HepG2 (cell line): ENCODE measurements at regions not wholly inside any gene's neighbourhood (a gene's known extent, or its start where the extent isn't known, plus 50 kb on each side); places are given as distances from the start of the nearest gene placed in this dataset.
"Not testable (repeated sequence)": the region's sequence is repeated elsewhere in the genome, so short reads cannot be mapped to it uniquely, and the experiment has no call there.

Experiments used
- MAFG ChIP-seq: sonication (generic); formaldehyde crosslinking; IDR thresholded peaks from 2 replicates; pipeline ENCODE4 v1.5.1; 2020; ENCODE audit warnings: mild to moderate bottlenecking, missing genetic modification reagents
- TF ChIP-seq, protein P1 (sequence below): sonication (generic); formaldehyde crosslinking; IDR thresholded peaks from 2 replicates; pipeline ENCODE4 v1.4.0; 2020; ENCODE audit warnings: missing genetic modification reagents, borderline replicate concordance
- TF ChIP-seq, protein P2 (sequence below): sonication (generic); formaldehyde crosslinking; IDR thresholded peaks from 2 replicates; pipeline ENCODE4 v1.5.0; 2020; ENCODE audit warnings: mild to moderate bottlenecking, missing genetic modification reagents, moderate library complexity

DNA sequence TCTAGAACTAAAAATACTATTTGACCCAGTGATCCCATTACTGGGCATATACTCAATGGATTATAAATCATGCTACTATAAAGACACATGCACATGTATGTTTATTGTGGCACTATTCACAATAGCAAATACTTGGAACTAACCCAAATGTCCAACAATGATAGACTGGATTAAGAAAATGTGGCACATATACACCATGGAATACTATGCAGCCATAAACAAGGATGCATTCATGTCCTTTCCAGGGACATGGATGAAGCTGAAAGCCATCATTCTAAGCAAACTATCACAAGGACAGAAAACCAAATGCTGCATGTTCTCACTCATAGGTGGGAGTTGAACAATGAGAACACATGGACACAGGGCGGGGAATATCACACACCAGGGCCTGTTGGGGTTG, 1039.0 kb downstream of the NR2F1-AS1 start:
- TF ChIP-seq, protein P1, sequence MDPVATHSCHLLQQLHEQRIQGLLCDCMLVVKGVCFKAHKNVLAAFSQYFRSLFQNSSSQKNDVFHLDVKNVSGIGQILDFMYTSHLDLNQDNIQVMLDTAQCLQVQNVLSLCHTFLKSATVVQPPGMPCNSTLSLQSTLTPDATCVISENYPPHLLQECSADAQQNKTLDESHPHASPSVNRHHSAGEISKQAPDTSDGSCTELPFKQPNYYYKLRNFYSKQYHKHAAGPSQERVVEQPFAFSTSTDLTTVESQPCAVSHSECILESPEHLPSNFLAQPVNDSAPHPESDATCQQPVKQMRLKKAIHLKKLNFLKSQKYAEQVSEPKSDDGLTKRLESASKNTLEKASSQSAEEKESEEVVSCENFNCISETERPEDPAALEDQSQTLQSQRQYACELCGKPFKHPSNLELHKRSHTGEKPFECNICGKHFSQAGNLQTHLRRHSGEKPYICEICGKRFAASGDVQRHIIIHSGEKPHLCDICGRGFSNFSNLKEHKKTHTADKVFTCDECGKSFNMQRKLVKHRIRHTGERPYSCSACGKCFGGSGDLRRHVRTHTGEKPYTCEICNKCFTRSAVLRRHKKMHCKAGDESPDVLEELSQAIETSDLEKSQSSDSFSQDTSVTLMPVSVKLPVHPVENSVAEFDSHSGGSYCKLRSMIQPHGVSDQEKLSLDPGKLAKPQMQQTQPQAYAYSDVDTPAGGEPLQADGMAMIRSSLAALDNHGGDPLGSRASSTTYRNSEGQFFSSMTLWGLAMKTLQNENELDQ (CRISPR knock-in tag): not testable (repeated sequence)
- TF ChIP-seq, protein P2, sequence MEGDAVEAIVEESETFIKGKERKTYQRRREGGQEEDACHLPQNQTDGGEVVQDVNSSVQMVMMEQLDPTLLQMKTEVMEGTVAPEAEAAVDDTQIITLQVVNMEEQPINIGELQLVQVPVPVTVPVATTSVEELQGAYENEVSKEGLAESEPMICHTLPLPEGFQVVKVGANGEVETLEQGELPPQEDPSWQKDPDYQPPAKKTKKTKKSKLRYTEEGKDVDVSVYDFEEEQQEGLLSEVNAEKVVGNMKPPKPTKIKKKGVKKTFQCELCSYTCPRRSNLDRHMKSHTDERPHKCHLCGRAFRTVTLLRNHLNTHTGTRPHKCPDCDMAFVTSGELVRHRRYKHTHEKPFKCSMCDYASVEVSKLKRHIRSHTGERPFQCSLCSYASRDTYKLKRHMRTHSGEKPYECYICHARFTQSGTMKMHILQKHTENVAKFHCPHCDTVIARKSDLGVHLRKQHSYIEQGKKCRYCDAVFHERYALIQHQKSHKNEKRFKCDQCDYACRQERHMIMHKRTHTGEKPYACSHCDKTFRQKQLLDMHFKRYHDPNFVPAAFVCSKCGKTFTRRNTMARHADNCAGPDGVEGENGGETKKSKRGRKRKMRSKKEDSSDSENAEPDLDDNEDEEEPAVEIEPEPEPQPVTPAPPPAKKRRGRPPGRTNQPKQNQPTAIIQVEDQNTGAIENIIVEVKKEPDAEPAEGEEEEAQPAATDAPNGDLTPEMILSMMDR (CRISPR knock-in tag): not testable (repeated sequence)
- not testable (repeated sequence) for TF ChIP-seq MAFG (CRISPR knock-in tag)
